ENCODE measurements at regions not wholly inside any gene's neighbourhood (a gene's known extent, or its start where the extent isn't known, plus 50 kb on each side); places are given as distances from the start of the nearest gene placed in this dataset.

- intact Hi-C loops (cut with DNase I; ENCODE audit: low total_unique reads): no loop called here
- H3K27ac ChIP-seq: no peak overlapping the region
- H3K4me1 ChIP-seq: no peaks in the 10 kb centered on the region
- no peaks in the 10 kb centered on the region for H3K36me3 ChIP-seq
- H3K27me3 ChIP-seq: peaks cover 0 to 6% of the 10 kb centered on the region in 2 donors
- no peak for TF ChIP-seq CTCF (IDR thresholded peaks at IDR 0.05)
- DNase-seq: no peak
- H3K9me3 ChIP-seq: no peaks in the 10 kb centered on the region
- H3K4me3 ChIP-seq: no peak overlapping the region
These were observed 228.7 kb upstream of the SFSWAP start for GRCh38 chr12:131482199-131482598.

GRCh38 chr12:131482686-131483085, 228.2 kb upstream of the SFSWAP start:
- Histone ChIP-seq H3K4me1 (no peaks in the 10 kb centered on the region), H3K4me3 (no peak overlapping the region), H3K27ac (no peak overlapping the region), H3K27me3 (peaks cover 0 to 6% of the 10 kb centered on the region in 2 donors), H3K36me3 (no peaks in the 10 kb centered on the region), H3K9me3 (no peaks in the 10 kb centered on the region)
- no peak for DNase-seq
- intact Hi-C loops (cut with DNase I; ENCODE audit: low total_unique reads): no loop called here
- TF ChIP-seq CTCF (IDR thresholded peaks at IDR 0.05): no peak

GRCh38 chr12:131486451-131487230, 224.2 kb upstream of the SFSWAP start:
- no peak for DNase-seq
- no peak for TF ChIP-seq CTCF (IDR thresholded peaks at IDR 0.05)
- Histone ChIP-seq H3K36me3 (no peaks in the 10 kb centered on the region), H3K27me3 (peaks cover 0 to 6% of the 10 kb centered on the region in 2 donors), H3K27ac (no peak overlapping the region), H3K9me3 (no peaks in the 10 kb centered on the region), H3K4me1 (no peaks in the 10 kb centered on the region), H3K4me3 (no peak overlapping the region)
- intact Hi-C loops (cut with DNase I; ENCODE audit: low total_unique reads): no loop called here

- Histone ChIP-seq H3K4me1 (no peaks in the 10 kb centered on the region), H3K27me3 (peaks cover 0 to 3% of the 10 kb centered on the region in 2 donors), H3K4me3 (no peak overlapping the region), H3K27ac (no peak overlapping the region), H3K9me3 (no peaks in the 10 kb centered on the region), H3K36me3 (no peaks in the 10 kb centered on the region)
- no peak for DNase-seq
- TF ChIP-seq CTCF (IDR thresholded peaks at IDR 0.05): no peak
- intact Hi-C loops (cut with DNase I; ENCODE audit: low total_unique reads): no loop called here
These were observed 223.3 kb upstream of the SFSWAP start for GRCh38 chr12:131487388-131488124.

- no peaks in the 10 kb centered on the region for H3K36me3 ChIP-seq
- no peak overlapping the region for H3K4me3 ChIP-seq
- peak in 1 of 2 donors; percentile 10 for DNase-seq
- peaks cover 0 to 6% of the 10 kb centered on the region in 2 donors for H3K27me3 ChIP-seq
- H3K4me1 ChIP-seq: no peaks in the 10 kb centered on the region
- no peaks in the 10 kb centered on the region for H3K9me3 ChIP-seq
- intact Hi-C loops (cut with DNase I; ENCODE audit: low total_unique reads): no loop called here
- no peak overlapping the region for H3K27ac ChIP-seq
- no peak for TF ChIP-seq CTCF (IDR thresholded peaks at IDR 0.05)
These were observed 221.2 kb upstream of the SFSWAP start for GRCh38 chr12:131489718-131490117.
